GM12878 (cell line): ENCODE measurements at regions not wholly inside any gene's neighbourhood (a gene's known extent, or its start where the extent isn't known, plus 50 kb on each side); places are given as distances from the start of the nearest gene placed in this dataset.

Experiments used
- CHD2 ChIP-seq: IDR thresholded peaks from 2 replicates; pipeline ENCODE4 v1.6.1; 2011; ENCODE audit warnings: low read depth, low read length, improper control_type of control experiment, borderline replicate concordance
- CREM ChIP-seq: IDR thresholded peaks from 2 replicates; pipeline ENCODE4 v1.6.1; 2014; ENCODE audit warnings: antibody characterized with exemption, low read depth
- CTCF ChIP-seq, 3 experiments: IDR thresholded peaks in 2 of 3; conservative IDR thresholded peaks in 1 of 3; 2 replicates each; pipeline ENCODE4 v1.5.1; 2011; ENCODE audit warnings: low read depth in 3 of 3, low read length in 3 of 3, mild to moderate bottlenecking in 3 of 3, control low read depth in 2 of 3, moderate library complexity in 2 of 3, inconsistent platforms in 1 of 3, mixed read lengths in 1 of 3; ENCODE audit not compliant: control insufficient read depth in 2 of 3, insufficient read depth in 1 of 3; ENCODE audit errors: extremely low read depth in 1 of 3
- EGR1 ChIP-seq, 2 experiments: IDR thresholded peaks; 1 replicate in 1 of 2; 2 replicates in 1 of 2; pipeline ENCODE4 v1.6.1; 2011 to 2012; ENCODE audit warnings: low read depth in 2 of 2, low read length in 2 of 2, borderline replicate concordance in 1 of 2, mild to moderate bottlenecking in 1 of 2, moderate library complexity in 1 of 2
- EZH2 ChIP-seq: IDR thresholded peaks from 2 replicates; pipeline ENCODE4 v1.6.1; 2012; ENCODE audit warnings: low read depth, mild to moderate bottlenecking, control low read depth, inconsistent platforms, low read length, borderline replicate concordance; ENCODE audit not compliant: control insufficient read depth
- GABPA ChIP-seq: IDR thresholded peaks from 2 replicates; pipeline ENCODE4 v1.6.1; 2014; ENCODE audit warnings: antibody characterized with exemption, low read depth, mild to moderate bottlenecking, inconsistent platforms
- HDAC6 ChIP-seq: fragments of 200-600 bp; sonication (generic); IDR thresholded peaks from one replicate; pipeline ENCODE4 v1.8.0; 2017; ENCODE audit warnings: antibody characterized with exemption; ENCODE audit not compliant: unreplicated experiment
- JUNB ChIP-seq: IDR thresholded peaks from 2 replicates; pipeline ENCODE4 v1.6.1; 2016; ENCODE audit warnings: antibody characterized with exemption, mild to moderate bottlenecking
- KDM1A ChIP-seq: fragments of 200-600 bp; sonication (generic); IDR thresholded peaks from 2 replicates; pipeline ENCODE4 v1.6.1; 2016; ENCODE audit warnings: borderline replicate concordance
- NFXL1 ChIP-seq: fragments of 450-650 bp; IDR thresholded peaks from 2 replicates; pipeline ENCODE4 v1.6.1; 2017; ENCODE audit warnings: antibody characterized with exemption, mild to moderate bottlenecking, borderline replicate concordance
- POLR2A ChIP-seq: IDR thresholded peaks from 2 replicates; pipeline ENCODE4 v1.6.1; 2011; ENCODE audit warnings: low read depth, mild to moderate bottlenecking, low read length
- POLR2AphosphoS2 ChIP-seq: IDR thresholded peaks from 2 replicates; pipeline ENCODE4 v1.6.1; 2011; ENCODE audit warnings: low read depth, mild to moderate bottlenecking, low read length, improper control_type of control experiment, moderate library complexity
- ZNF207 ChIP-seq: fragments of 450-650 bp; IDR thresholded peaks from 2 replicates; pipeline ENCODE4 v1.6.1; 2014; ENCODE audit warnings: antibody characterized with exemption, mild to moderate bottlenecking, borderline replicate concordance

- TF ChIP-seq CTCF (IDR thresholded peaks at IDR 0.05 in 2 of 3, conservative IDR thresholded peaks at IDR 0.05 in 1 of 3; ENCODE audit: control insufficient read depth in 2 of 3, extremely low read depth in 1 of 3, insufficient read depth in 1 of 3, low read depth in 3 of 3, low read length in 3 of 3): no peak
- TF ChIP-seq NFXL1: no peak
- TF ChIP-seq HDAC6: no peak
- TF ChIP-seq CHD2: no peak
- TF ChIP-seq KDM1A: no peak
- TF ChIP-seq EGR1 (IDR thresholded peaks at IDR 0.05; ENCODE audit: borderline replicate concordance in 1 of 2, low read depth in 2 of 2, low read length in 2 of 2): no peak
- TF ChIP-seq EZH2: no peak
- no peak for TF ChIP-seq JUNB
- TF ChIP-seq CREM: no peak
- no peak for TF ChIP-seq GABPA
- TF ChIP-seq POLR2A: no peak
- TF ChIP-seq POLR2AphosphoS2: no peak
- TF ChIP-seq ZNF207: no peak
Measured at GRCh38 chr9:108684288-108685025, 171.3 kb downstream of the ACTL7B start.
